Chondrocyte (in vitro differentiated cells): ENCODE measurements at regions not wholly inside any gene's neighbourhood (a gene's known extent, or its start where the extent isn't known, plus 50 kb on each side); places are given as distances from the start of the nearest gene placed in this dataset.
A peak's percentile ranks its signal among the peaks of the same experiment; 100 is the strongest.

Experiments used
- DNase-seq: peaks from one replicate; pipeline ENCODE4 v3.0.0; 2021; ENCODE audit warnings: mixed read lengths, low spot score
- H3K27ac Mint-ChIP-seq: one replicate; pipeline ENCODE4 v1.8.0; 2021; ENCODE audit warnings: mild to moderate bottlenecking, moderate library complexity, mixed read lengths; ENCODE audit not compliant: unreplicated experiment
- H3K27me3 Mint-ChIP-seq: 2 replicates; pipeline ENCODE4 v1.8.0; 2021; ENCODE audit warnings: low read depth, mixed read lengths
- H3K36me3 Mint-ChIP-seq: 2 replicates; pipeline ENCODE4 v1.8.0; 2021; ENCODE audit warnings: low read depth, mixed read lengths
- H3K4me1 Mint-ChIP-seq: 2 replicates; pipeline ENCODE4 v1.8.0; 2021; ENCODE audit warnings: low read depth, mild to moderate bottlenecking, mixed read lengths
- H3K4me3 Mint-ChIP-seq: one replicate; pipeline ENCODE4 v1.8.0; 2021; ENCODE audit warnings: mild to moderate bottlenecking, moderate library complexity, mixed read lengths; ENCODE audit not compliant: unreplicated experiment
- H3K9me3 Mint-ChIP-seq: 2 replicates; pipeline ENCODE4 v1.8.0; 2021; ENCODE audit warnings: low read depth, mixed read lengths
- TF ChIP-seq, protein P1 (sequence below): fragments of 200-600 bp; sonication (generic); IDR thresholded peaks from 2 replicates; pipeline ENCODE4 v1.5.0; 2021; ENCODE audit warnings: antibody characterized with exemption, mild to moderate bottlenecking, moderate library complexity

DNA sequence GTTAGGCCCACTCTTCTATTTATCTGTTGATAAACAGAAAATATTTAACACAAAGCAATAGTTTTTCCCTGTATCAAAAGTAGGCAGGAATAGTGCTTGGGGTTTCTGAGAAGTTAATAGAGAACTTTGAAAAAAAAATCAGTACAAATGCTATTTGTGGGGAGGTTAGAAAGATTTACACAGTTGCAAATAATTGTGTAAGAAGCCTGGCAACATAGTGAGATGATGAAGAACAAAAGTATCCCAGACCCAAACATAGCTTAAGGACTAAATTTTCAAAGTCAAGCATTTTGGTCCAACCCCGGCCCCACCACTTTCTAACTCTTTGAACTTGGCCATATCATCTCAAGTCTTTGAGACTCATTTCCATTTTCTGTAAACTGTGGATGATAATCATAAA, 687.5 kb upstream of the TMEM132C start:
- Mint-ChIP-seq H3K4me3 (no peak overlapping the region), H3K27me3 (peaks cover 2% of the 10 kb centered on the region), H3K36me3 (no peaks in the 10 kb centered on the region), H3K9me3 (no peaks in the 10 kb centered on the region), H3K4me1 (no peaks in the 10 kb centered on the region), H3K27ac (no peak overlapping the region)
- no peak for DNase-seq
- TF ChIP-seq, protein P1, sequence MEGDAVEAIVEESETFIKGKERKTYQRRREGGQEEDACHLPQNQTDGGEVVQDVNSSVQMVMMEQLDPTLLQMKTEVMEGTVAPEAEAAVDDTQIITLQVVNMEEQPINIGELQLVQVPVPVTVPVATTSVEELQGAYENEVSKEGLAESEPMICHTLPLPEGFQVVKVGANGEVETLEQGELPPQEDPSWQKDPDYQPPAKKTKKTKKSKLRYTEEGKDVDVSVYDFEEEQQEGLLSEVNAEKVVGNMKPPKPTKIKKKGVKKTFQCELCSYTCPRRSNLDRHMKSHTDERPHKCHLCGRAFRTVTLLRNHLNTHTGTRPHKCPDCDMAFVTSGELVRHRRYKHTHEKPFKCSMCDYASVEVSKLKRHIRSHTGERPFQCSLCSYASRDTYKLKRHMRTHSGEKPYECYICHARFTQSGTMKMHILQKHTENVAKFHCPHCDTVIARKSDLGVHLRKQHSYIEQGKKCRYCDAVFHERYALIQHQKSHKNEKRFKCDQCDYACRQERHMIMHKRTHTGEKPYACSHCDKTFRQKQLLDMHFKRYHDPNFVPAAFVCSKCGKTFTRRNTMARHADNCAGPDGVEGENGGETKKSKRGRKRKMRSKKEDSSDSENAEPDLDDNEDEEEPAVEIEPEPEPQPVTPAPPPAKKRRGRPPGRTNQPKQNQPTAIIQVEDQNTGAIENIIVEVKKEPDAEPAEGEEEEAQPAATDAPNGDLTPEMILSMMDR, result no peak

DNA sequence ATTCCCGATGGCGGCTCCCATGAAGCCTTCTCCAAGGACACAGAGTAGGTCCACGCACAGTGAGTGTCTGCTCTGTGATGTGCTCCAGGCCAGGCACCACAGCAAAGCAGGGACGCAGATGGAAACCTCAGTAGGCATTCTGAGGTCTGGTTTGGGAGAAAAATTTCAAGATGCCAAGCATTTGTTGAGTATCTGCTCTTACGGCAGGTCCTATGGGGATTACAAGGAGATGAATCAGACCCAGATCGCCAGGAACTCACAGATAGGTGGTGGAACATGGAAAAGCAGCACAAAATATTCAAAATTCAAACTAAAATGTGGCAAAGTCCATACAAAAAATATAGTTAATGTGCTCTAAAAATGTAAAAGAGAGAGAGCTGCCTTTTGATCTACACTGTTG, 684.9 kb upstream of the TMEM132C start:
- TF ChIP-seq, protein P1, result no peak
- H3K9me3 Mint-ChIP-seq, result no peaks in the 10 kb centered on the region
- peaks cover under 1% of the 10 kb centered on the region for H3K4me1 Mint-ChIP-seq
- H3K36me3 Mint-ChIP-seq, result no peaks in the 10 kb centered on the region
- no peak overlapping the region for H3K27ac Mint-ChIP-seq
- no peak for DNase-seq
- no peak overlapping the region for H3K4me3 Mint-ChIP-seq
- no peaks in the 10 kb centered on the region for H3K27me3 Mint-ChIP-seq

DNA sequence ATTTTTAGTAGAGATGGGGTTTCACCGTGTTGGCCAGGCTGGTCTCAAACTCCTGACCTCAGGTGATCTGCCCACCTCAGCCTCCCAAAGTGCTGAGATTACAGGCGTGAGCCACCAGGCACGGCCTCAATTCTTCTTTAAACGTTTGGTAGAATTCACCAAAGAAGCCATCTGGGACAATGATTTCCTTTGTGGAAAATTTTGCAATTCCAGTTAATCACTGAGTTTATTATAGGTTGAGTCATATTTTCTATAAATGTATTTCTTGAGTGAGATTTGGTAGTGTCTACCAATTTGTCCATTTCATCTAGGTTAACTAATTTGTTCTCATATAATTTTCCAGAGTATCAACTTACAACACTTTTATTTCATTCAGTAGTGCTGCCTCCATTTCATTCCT, 683.9 kb upstream of the TMEM132C start:
- DNase-seq, result no peak
- no peaks in the 10 kb centered on the region for H3K9me3 Mint-ChIP-seq
- no peak overlapping the region for H3K27ac Mint-ChIP-seq
- H3K27me3 Mint-ChIP-seq, result no peaks in the 10 kb centered on the region
- peaks cover 10% of the 10 kb centered on the region for H3K4me1 Mint-ChIP-seq
- no peaks in the 10 kb centered on the region for H3K36me3 Mint-ChIP-seq
- no peak overlapping the region for H3K4me3 Mint-ChIP-seq
- TF ChIP-seq, protein P1, result no peak

DNA sequence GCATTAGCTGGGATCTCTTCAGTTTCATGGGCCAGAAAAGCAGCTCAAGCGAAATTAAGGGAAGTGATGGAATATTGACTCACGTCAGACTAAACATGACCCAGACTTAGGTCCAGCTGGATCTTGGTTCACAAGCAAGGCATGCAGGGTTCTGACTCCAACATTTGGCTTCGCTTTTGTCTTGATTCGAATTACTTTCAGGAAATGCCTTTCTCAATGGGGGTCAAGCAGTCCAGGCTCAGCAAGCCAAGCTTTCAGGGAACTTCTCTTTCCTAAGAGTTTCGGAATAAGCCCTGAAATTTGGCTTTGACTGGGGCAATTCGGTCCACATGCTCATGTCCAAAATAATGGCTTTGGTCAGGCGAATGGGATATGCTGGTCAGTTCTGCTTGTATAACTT, 678.7 kb upstream of the TMEM132C start:
- TF ChIP-seq, protein P1, result no peak
- no peak for DNase-seq
- H3K4me3 Mint-ChIP-seq, result no peak overlapping the region
- H3K27ac Mint-ChIP-seq, result peak overlapping the region; percentile 56
- H3K36me3 Mint-ChIP-seq, result no peaks in the 10 kb centered on the region
- no peaks in the 10 kb centered on the region for H3K9me3 Mint-ChIP-seq
- no peaks in the 10 kb centered on the region for H3K27me3 Mint-ChIP-seq
- H3K4me1 Mint-ChIP-seq, result peaks cover 34% of the 10 kb centered on the region

DNA sequence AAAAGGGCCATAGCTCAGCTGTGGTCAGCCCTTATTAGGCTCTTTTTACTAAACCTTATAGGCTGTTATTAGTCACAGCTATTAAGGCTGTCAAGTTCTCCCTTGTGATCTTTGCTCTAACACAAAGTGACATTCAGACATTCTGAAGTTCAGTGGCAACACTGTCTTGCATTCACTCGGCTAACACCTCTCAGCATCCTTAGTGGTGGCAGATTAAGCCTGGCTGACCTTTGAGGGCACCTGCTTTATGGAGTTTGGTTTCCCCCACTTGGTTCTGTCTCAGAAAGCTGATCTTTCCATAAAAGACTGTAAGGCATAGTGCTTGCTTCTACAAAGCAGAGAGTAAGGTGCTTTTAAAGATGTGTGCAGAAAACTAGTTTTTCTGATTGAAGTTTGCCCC, 677.4 kb upstream of the TMEM132C start:
- Mint-ChIP-seq H3K9me3 (no peaks in the 10 kb centered on the region), H3K4me3 (no peak overlapping the region), H3K4me1 (peaks cover 34% of the 10 kb centered on the region), H3K27me3 (no peaks in the 10 kb centered on the region), H3K36me3 (no peaks in the 10 kb centered on the region), H3K27ac (no peak overlapping the region)
- TF ChIP-seq, protein P1, result no peak
- no peak for DNase-seq
